ENCODE measurements at regions not wholly inside any gene's neighbourhood (a gene's known extent, or its start where the extent isn't known, plus 50 kb on each side); places are given as distances from the start of the nearest gene placed in this dataset.

- TF ChIP-seq ZNF384 (IDR thresholded peaks at IDR 0.05) (no peak), FOXM1 (IDR thresholded peaks at IDR 0.05; ENCODE audit: borderline replicate concordance) (no peak), SUZ12 (IDR thresholded peaks at IDR 0.05) (no peak)
Measured at GRCh38 chr11:45402049-45402630, 116.0 kb upstream of the SYT13 start.
